Endothelial cell of umbilical vein (primary cell): ENCODE measurements at regions not wholly inside any gene's neighbourhood (a gene's known extent, or its start where the extent isn't known, plus 50 kb on each side); places are given as distances from the start of the nearest gene placed in this dataset.
"Not testable (repeated sequence)": the region's sequence is repeated elsewhere in the genome, so short reads cannot be mapped to it uniquely, and the experiment has no call there.

Experiments
- BruUV-seq: library from RNA; stranded (reverse); fragments of 400-500 nt; replicated peaks from 2 replicates; lab custom pipeline; 2021; lab: Mats Ljungman, UMichigan
- CTCF ChIA-PET: fragments of 300-600, 350-600 bp; sonication (Branson Sonifier 250); formaldehyde crosslinking; loops from one replicate; lab custom pipeline; 2021; ENCODE audit warnings: antibody characterized with exemption, inconsistent platforms; lab: Charles Lee
- POLR2A ChIA-PET: fragments of 300-600, 350-600 bp; sonication (Branson Sonifier 250); formaldehyde crosslinking; loops from one replicate; lab custom pipeline; 2021; ENCODE audit warnings: antibody characterized with exemption, inconsistent platforms; lab: Charles Lee
- DNase-seq: peaks from one replicate; pipeline ENCODE4 v3.0.0-alpha.2; 2011; ENCODE audit warnings: low read depth, low spot score
- FAIRE-seq: peaks from 2 replicates; lab custom pipeline; 2011; peaks lifted over from hg19 to GRCh38; lab: Jason Lieb, UNC
- H2AFZ ChIP-seq: 2 replicates; pipeline ENCODE4 v1.6.0; 2012; ENCODE audit warnings: low read depth, low read length, control low read depth, inconsistent platforms
- H3K27ac ChIP-seq: 2 replicates; pipeline ENCODE4 v1.5.1; 2011; ENCODE audit warnings: low read depth, mild to moderate bottlenecking, control low read depth, low read length, moderate library complexity; ENCODE audit not compliant: insufficient read depth
- H3K27me3 ChIP-seq, 2 experiments: 2 replicates each; pipeline versions ENCODE4 v1.6.0 to v1.6.1; 2011; ENCODE audit warnings: low read length in 2 of 2, mixed read lengths in 1 of 2; ENCODE audit not compliant: control insufficient read depth in 2 of 2, insufficient read depth in 2 of 2
- H3K36me3 ChIP-seq, 2 experiments: 2 replicates in 1 of 2; 3 replicates in 1 of 2; pipeline ENCODE4 v1.5.1; 2011; ENCODE audit warnings: low read length in 2 of 2, mild to moderate bottlenecking in 1 of 2, moderate library complexity in 1 of 2; ENCODE audit not compliant: control insufficient read depth in 2 of 2, insufficient read depth in 2 of 2; ENCODE audit errors: extremely low read depth in 1 of 2
- H3K4me1 ChIP-seq: 3 replicates; pipeline ENCODE4 v1.5.1; 2011; ENCODE audit warnings: mild to moderate bottlenecking, low read length; ENCODE audit not compliant: control insufficient read depth, insufficient read depth; ENCODE audit errors: extremely low read depth
- H3K4me2 ChIP-seq: 2 replicates; pipeline ENCODE4 v1.6.1; 2011; ENCODE audit warnings: low read length, control low read depth, mixed read lengths; ENCODE audit not compliant: insufficient read depth
- H3K4me3 ChIP-seq, 3 experiments: fragments of 200-600 bp in 1 of 3; sonication (generic), shearing (Covaris generic) in 1 of 3; replicated peaks in 1 of 3; 2 replicates each; pipeline ENCODE4 v1.5.1; 2011 to 2016; ENCODE audit warnings: control low read depth in 3 of 3, low read length in 3 of 3, mild to moderate bottlenecking in 2 of 3, inconsistent platforms in 1 of 3, low read depth in 1 of 3, moderate library complexity in 1 of 3; ENCODE audit not compliant: insufficient read depth in 1 of 3
- H3K79me2 ChIP-seq: 2 replicates; pipeline ENCODE4 v1.6.0; 2012; ENCODE audit warnings: low read length, inconsistent platforms; ENCODE audit not compliant: control insufficient read depth, insufficient read depth
- H3K9ac ChIP-seq: replicated peaks from 2 replicates; pipeline ENCODE3; 2011; ENCODE audit warnings: low read length, control low read depth; ENCODE audit not compliant: insufficient read depth; ENCODE audit errors: extremely low read depth
- H3K9me1 ChIP-seq: replicated peaks from 3 replicates; pipeline ENCODE4 v1.6.0; 2011; ENCODE audit warnings: mild to moderate bottlenecking, low read length; ENCODE audit not compliant: control insufficient read depth, insufficient read depth; ENCODE audit errors: extremely low read depth
- H3K9me3 ChIP-seq: replicated peaks from 2 replicates; pipeline ENCODE4 v1.5.1; 2012; ENCODE audit warnings: low read length, inconsistent platforms; ENCODE audit not compliant: control insufficient read depth, insufficient read depth
- H4K20me1 ChIP-seq: replicated peaks from 2 replicates; pipeline ENCODE3; 2011; ENCODE audit warnings: mild to moderate bottlenecking, low read length; ENCODE audit not compliant: control insufficient read depth, insufficient read depth; ENCODE audit errors: extremely low read depth
- GATA2 ChIP-seq: IDR thresholded peaks from 2 replicates; pipeline ENCODE4 v1.7.0; 2011; ENCODE audit warnings: low read depth, mild to moderate bottlenecking, moderate library complexity, mixed read lengths, low read length; ENCODE audit not compliant: insufficient read length, insufficient read depth
- JUN ChIP-seq: IDR thresholded peaks from 2 replicates; pipeline ENCODE4 v1.6.1; 2011; ENCODE audit warnings: borderline replicate concordance, low read depth; ENCODE audit not compliant: insufficient read length, insufficient read depth
- MAX ChIP-seq: IDR thresholded peaks from 2 replicates; pipeline ENCODE4 v1.6.1; 2011; ENCODE audit not compliant: insufficient read depth, insufficient read length
- dilution Hi-C: fragments of 300-500 bp; cut with MboI; formaldehyde crosslinking; loops from one replicate; pipeline ENCODE4 v1.15.0; 2019; ENCODE audit warnings: low sequenced_read_pairs; ENCODE audit not compliant: extremely low pct_ligation_motif_present
- intact Hi-C: fragments of 100-400 bp; cut with micrococcal nuclease; formaldehyde crosslinking; loops from one replicate; pipeline ENCODE4 v1.10.0; 2022

- intact Hi-C loops (no loop called here), dilution Hi-C loops (no loop called here)
- POLR2A ChIA-PET: interaction anchor here (0.7 kb wide), 1 partner anchor 475 kb away, joined by 8 read pairs; no protein-coding TSS in a partner anchor
- DNase-seq (no peak), FAIRE-seq (no peak)
- no peak overlapping the region for H2AFZ ChIP-seq
- no peak overlapping the region for H3K27ac ChIP-seq
- H3K4me3 ChIP-seq: no peak overlapping the region
- H4K20me1 ChIP-seq: no peaks in the 10 kb centered on the region
- H3K9me3 ChIP-seq: no peaks in the 10 kb centered on the region
- H3K9me1 ChIP-seq: no peaks in the 10 kb centered on the region
- no peak overlapping the region for H3K9ac ChIP-seq
- H3K27me3 ChIP-seq: no peaks in the 10 kb centered on the region
- TF ChIP-seq JUN (no peak), GATA2 (no peak), MAX (no peak)
- no peaks in the 10 kb centered on the region for H3K36me3 ChIP-seq
- no peak overlapping the region for H3K4me2 ChIP-seq
- no TSS peak for BruUV-seq
- no peaks in the 10 kb centered on the region for H3K4me1 ChIP-seq
- CTCF ChIA-PET: interaction anchor here (1.2 to 2.6 kb wide), 11 partner anchors 9 to 415 kb away, joined by 4 to 21 read pairs (median 8); partner anchors contain the start of gene CDKN2B
- H3K79me2 ChIP-seq: no peaks in the 10 kb centered on the region
Measured at GRCh38 chr9:22229069-22229468, 217.6 kb upstream of the DMRTA1 start.

- H4K20me1 ChIP-seq, BruUV-seq, H3K4me3 ChIP-seq, H3K4me1 ChIP-seq, FAIRE-seq, intact Hi-C loops, H3K79me2 ChIP-seq, POLR2A ChIA-PET, H3K9ac ChIP-seq, H3K27me3 ChIP-seq, H3K36me3 ChIP-seq, H3K9me1 ChIP-seq, H3K4me2 ChIP-seq, H3K27ac ChIP-seq, H3K9me3 ChIP-seq, H2AFZ ChIP-seq, DNase-seq, dilution Hi-C loops: not testable (repeated sequence)
- CTCF ChIA-PET: interaction anchor here (1.2 to 1.6 kb wide), 2 partner anchors 17 to 418 kb away, joined by 5 read pairs; no protein-coding TSS in a partner anchor
Measured at GRCh38 chr9:22231309-22231708, 215.3 kb upstream of the DMRTA1 start.
